GM18502 (cell line): ENCODE measurements at regions not wholly inside any gene's neighbourhood (a gene's known extent, or its start where the extent isn't known, plus 50 kb on each side); places are given as distances from the start of the nearest gene placed in this dataset.
"Not testable (repeated sequence)": the region's sequence is repeated elsewhere in the genome, so short reads cannot be mapped to it uniquely, and the experiment has no call there.

Experiments used
- ATAC-seq: cut with Tn5 transposase; IDR thresholded peaks from one replicate; pipeline ENCODE4 v1.9.1; 2021; ENCODE audit warnings: mild to moderate bottlenecking; ENCODE audit not compliant: unreplicated experiment, poor library complexity

- peak; percentile 52 for ATAC-seq
Measured at GRCh38 chr4:184282895-184283654, 65.4 kb upstream of the ENPP6 start.

GRCh38 chr4:184282251-184282713 lies 64.6 kb upstream of the ENPP6 start:
- ATAC-seq: no peak

- peak; percentile 28 for ATAC-seq
Measured at GRCh38 chr4:184281231-184282139, 63.8 kb upstream of the ENPP6 start.

- ATAC-seq: peak; percentile 51
Measured at GRCh38 chr4:184280591-184281071, 63.0 kb upstream of the ENPP6 start.

- ATAC-seq: no peak
Measured at GRCh38 chr4:184280137-184280536, 62.5 kb upstream of the ENPP6 start.

GRCh38 chr4:184279496-184280061 lies 61.9 kb upstream of the ENPP6 start:
- no peak for ATAC-seq

GRCh38 chr4:184277769-184278168 lies 60.1 kb upstream of the ENPP6 start:
- not testable (repeated sequence) for ATAC-seq

- ATAC-seq: not testable (repeated sequence)
Measured at GRCh38 chr4:184277010-184277409, 59.3 kb upstream of the ENPP6 start.

- not testable (repeated sequence) for ATAC-seq
Measured at GRCh38 chr4:184276346-184276745, 58.7 kb upstream of the ENPP6 start.

GRCh38 chr4:184275766-184276165 lies 58.1 kb upstream of the ENPP6 start:
- ATAC-seq: no peak

GRCh38 chr4:184274286-184274951 lies 56.7 kb upstream of the ENPP6 start:
- no peak for ATAC-seq

GRCh38 chr4:184273166-184274147 lies 55.8 kb upstream of the ENPP6 start:
- ATAC-seq: peak; percentile 55

GRCh38 chr4:184270808-184271413 lies 53.2 kb upstream of the ENPP6 start:
- ATAC-seq: no peak

GRCh38 chr4:184269879-184270430 lies 52.3 kb upstream of the ENPP6 start:
- no peak for ATAC-seq

GRCh38 chr4:184268584-184269160 lies 51.0 kb upstream of the ENPP6 start:
- no peak for ATAC-seq

- peak; percentile 71 for ATAC-seq
Measured at GRCh38 chr4:184267673-184268583, 50.3 kb upstream of the ENPP6 start.
